KMS-11 (cell line): ENCODE measurements at regions not wholly inside any gene's neighbourhood (a gene's known extent, or its start where the extent isn't known, plus 50 kb on each side); places are given as distances from the start of the nearest gene placed in this dataset.

Experiments used
- H2AFZ ChIP-seq: fragments of 200-600 bp; sonication (generic); 2 replicates; pipeline ENCODE4 v1.6.1; 2016; ENCODE audit warnings: antibody characterized with exemption, mixed run types, low read depth
- H3K27ac ChIP-seq: fragments of 200-600 bp; sonication (generic); 2 replicates; pipeline ENCODE4 v1.6.1; 2016; ENCODE audit warnings: mild to moderate bottlenecking, mixed run types
- H3K27me3 ChIP-seq: fragments of 200-600 bp; sonication (generic); 2 replicates; pipeline ENCODE4 v1.6.1; 2017; ENCODE audit warnings: mild to moderate bottlenecking, low read depth, mixed run types, moderate library complexity; ENCODE audit not compliant: insufficient read depth
- H3K36me3 ChIP-seq: fragments of 200-600 bp; sonication (generic); 2 replicates; pipeline ENCODE4 v1.6.1; 2017; ENCODE audit warnings: mild to moderate bottlenecking, mixed run types; ENCODE audit not compliant: insufficient read depth
- H3K4me1 ChIP-seq: fragments of 200-600 bp; sonication (generic); 2 replicates; pipeline ENCODE4 v1.6.1; 2016; ENCODE audit warnings: mild to moderate bottlenecking, low read depth, mixed run types; ENCODE audit not compliant: poor library complexity, severe bottlenecking
- H3K4me2 ChIP-seq: fragments of 200-600 bp; sonication (generic); 2 replicates; pipeline ENCODE4 v1.7.0; 2016; ENCODE audit warnings: mild to moderate bottlenecking, mixed run types
- H3K4me3 ChIP-seq: fragments of 200-600 bp; sonication (generic); IDR thresholded peaks from 2 replicates; pipeline ENCODE4 v1.6.1; 2017; ENCODE audit warnings: low read depth, low read length, mixed read lengths; ENCODE audit not compliant: insufficient read depth
- H3K79me2 ChIP-seq: fragments of 200-600 bp; sonication (generic); 2 replicates; pipeline ENCODE4 v1.6.1; 2016; ENCODE audit warnings: low read depth, mixed run types; ENCODE audit not compliant: insufficient read depth
- H3K9ac ChIP-seq: fragments of 200-600 bp; sonication (generic); 2 replicates; pipeline ENCODE4 v1.6.1; 2016; ENCODE audit warnings: mild to moderate bottlenecking, mixed run types
- H4K20me1 ChIP-seq: fragments of 200-600 bp; sonication (generic); 2 replicates; pipeline ENCODE4 v1.6.1; 2016; ENCODE audit warnings: mild to moderate bottlenecking, mixed run types; ENCODE audit not compliant: insufficient read depth
- CTCF ChIP-seq: fragments of 200-600 bp; sonication (generic); conservative IDR thresholded peaks from 2 replicates; pipeline ENCODE4 v1.6.1; 2017; ENCODE audit warnings: low read depth, mild to moderate bottlenecking, antibody characterized with exemption, low read length, moderate library complexity, mixed read lengths

GRCh38 chr2:239778042-239778851 is 246.9 kb downstream of the NDUFA10 start:
- no peak overlapping the region for H3K27ac ChIP-seq
- peaks cover 11% of the 10 kb centered on the region; the same call in 1 of the 2 replicates for H3K27me3 ChIP-seq
- no peak overlapping the region for H3K9ac ChIP-seq
- no peaks in the 10 kb centered on the region for H3K79me2 ChIP-seq
- H4K20me1 ChIP-seq: no peaks in the 10 kb centered on the region
- H3K36me3 ChIP-seq: no peaks in the 10 kb centered on the region
- no peak overlapping the region for H3K4me3 ChIP-seq
- H2AFZ ChIP-seq: no peak overlapping the region
- no peak for TF ChIP-seq CTCF
- H3K4me1 ChIP-seq: no peaks in the 10 kb centered on the region
- H3K4me2 ChIP-seq: no peak overlapping the region

- Histone ChIP-seq H3K79me2 (no peaks in the 10 kb centered on the region), H2AFZ (no peak overlapping the region), H3K4me3 (no peak overlapping the region), H3K27ac (no peak overlapping the region), H3K4me2 (no peak overlapping the region), H3K27me3 (peaks cover 11% of the 10 kb centered on the region; the same call in 1 of the 2 replicates), H4K20me1 (no peaks in the 10 kb centered on the region), H3K4me1 (no peaks in the 10 kb centered on the region), H3K36me3 (no peaks in the 10 kb centered on the region), H3K9ac (no peak overlapping the region)
- no peak for TF ChIP-seq CTCF
These were observed 247.9 kb downstream of the NDUFA10 start for GRCh38 chr2:239777219-239777618.

GRCh38 chr2:239776436-239777005 is 248.6 kb downstream of the NDUFA10 start:
- no peak overlapping the region for H3K9ac ChIP-seq
- H3K27ac ChIP-seq: no peak overlapping the region
- H3K27me3 ChIP-seq: peaks cover 11% of the 10 kb centered on the region; the same call in 1 of the 2 replicates
- H4K20me1 ChIP-seq: no peaks in the 10 kb centered on the region
- no peak overlapping the region for H2AFZ ChIP-seq
- H3K4me2 ChIP-seq: no peak overlapping the region
- H3K4me1 ChIP-seq: no peaks in the 10 kb centered on the region
- no peaks in the 10 kb centered on the region for H3K36me3 ChIP-seq
- no peak overlapping the region for H3K4me3 ChIP-seq
- no peaks in the 10 kb centered on the region for H3K79me2 ChIP-seq
- no peak for TF ChIP-seq CTCF

DNA sequence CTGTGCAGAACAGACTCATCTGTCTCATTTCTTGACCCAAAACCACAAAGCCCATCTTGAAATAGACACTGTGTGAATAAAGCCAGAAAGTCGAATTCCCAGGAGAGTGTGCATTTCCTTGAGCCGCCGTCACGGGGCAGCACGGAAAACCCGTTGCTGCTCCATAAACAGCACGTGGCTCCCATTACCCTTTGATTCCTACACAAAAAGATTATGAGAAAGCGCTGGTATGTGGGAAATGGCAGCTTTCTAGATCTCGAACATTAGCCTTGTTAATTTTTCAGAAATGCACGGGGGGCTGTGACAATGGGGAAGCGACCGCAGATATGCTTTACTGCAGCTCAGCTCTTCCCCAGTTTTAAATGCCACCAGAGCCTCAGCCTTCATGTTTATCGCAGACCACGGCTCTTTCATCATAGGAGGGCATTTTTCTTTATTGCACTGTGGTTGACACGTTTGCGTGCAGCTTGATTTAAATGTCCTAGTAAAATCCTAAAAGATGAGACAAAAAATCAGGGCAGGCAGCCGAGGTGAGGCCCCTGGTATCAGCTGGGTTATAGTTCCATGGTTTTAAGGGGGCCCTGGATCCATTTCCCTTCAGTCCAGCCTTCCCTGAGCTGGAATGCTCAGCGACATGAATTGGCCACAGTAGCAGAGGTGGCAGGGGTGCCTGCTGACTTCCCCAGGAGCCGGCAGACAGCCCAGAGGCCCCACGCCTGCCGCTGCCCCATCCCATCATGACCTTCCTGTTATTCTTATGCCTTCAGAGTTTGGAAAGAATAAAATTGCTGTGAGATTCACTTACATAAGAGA is 249.3 kb downstream of the NDUFA10 start:
- Histone ChIP-seq H3K9ac (no peak overlapping the region), H3K27me3 (peaks cover 11% of the 10 kb centered on the region; the same call in 1 of the 2 replicates), H3K4me2 (no peak overlapping the region), H3K4me3 (no peak overlapping the region), H2AFZ (no peak overlapping the region), H3K27ac (no peak overlapping the region), H3K79me2 (no peaks in the 10 kb centered on the region), H3K4me1 (peaks cover 5% of the 10 kb centered on the region), H3K36me3 (no peaks in the 10 kb centered on the region), H4K20me1 (no peaks in the 10 kb centered on the region)
- TF ChIP-seq CTCF: no peak
